SK-N-DZ (cell line): ENCODE measurements at regions not wholly inside any gene's neighbourhood (a gene's known extent, or its start where the extent isn't known, plus 50 kb on each side); places are given as distances from the start of the nearest gene placed in this dataset.
A peak's percentile ranks its signal among the peaks of the same experiment; 100 is the strongest.

Source experiments
- DNase-seq: peaks from one replicate; pipeline ENCODE4 v3.0.0-alpha.2; 2015; ENCODE audit warnings: low spot score

DNA sequence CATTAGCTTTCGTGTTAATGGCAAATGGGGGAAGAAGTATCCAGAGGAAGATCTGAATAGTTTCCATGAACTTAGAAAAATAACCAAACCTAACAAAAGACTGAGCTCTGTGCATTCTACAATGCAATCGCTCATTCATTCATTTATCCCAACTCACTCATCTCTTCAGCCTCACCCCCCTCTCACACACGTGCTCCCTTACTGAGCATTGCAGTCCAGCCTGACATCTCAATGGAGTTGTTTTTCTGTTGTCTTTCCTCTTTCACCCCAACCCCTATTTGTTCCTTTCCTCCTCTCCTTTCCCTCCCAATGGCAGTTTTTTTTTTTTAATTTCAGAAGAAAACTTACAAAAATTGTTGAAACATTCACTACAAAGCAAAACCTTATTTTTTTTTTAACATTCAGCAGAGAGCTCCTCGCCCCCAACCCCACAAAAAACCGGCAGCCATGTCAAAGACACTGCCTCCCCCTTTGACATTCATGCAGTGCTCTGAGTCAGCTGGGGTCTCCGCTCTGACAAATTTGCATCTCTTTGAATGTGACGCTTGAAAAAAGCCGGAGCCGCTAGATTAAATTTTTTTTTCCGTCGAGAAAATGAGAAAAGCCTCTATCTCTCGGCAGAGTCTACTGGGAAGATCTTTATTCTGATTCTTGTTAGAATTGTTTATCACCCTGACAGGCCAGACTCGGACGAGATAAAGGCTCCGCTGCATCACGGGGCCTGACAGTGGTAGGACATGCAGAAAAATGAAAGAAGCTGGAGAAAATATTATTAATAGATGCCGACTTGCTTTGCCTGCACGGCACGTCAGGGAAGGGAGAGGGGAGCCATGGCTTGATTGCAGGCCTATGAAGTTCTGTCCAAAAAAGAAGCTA, 775.6 kb downstream of the VRK1 start:
- DNase-seq: peak; percentile 1

GRCh38 chr14:97575677-97576076, 778.5 kb downstream of the VRK1 start:
- no peak for DNase-seq

DNA sequence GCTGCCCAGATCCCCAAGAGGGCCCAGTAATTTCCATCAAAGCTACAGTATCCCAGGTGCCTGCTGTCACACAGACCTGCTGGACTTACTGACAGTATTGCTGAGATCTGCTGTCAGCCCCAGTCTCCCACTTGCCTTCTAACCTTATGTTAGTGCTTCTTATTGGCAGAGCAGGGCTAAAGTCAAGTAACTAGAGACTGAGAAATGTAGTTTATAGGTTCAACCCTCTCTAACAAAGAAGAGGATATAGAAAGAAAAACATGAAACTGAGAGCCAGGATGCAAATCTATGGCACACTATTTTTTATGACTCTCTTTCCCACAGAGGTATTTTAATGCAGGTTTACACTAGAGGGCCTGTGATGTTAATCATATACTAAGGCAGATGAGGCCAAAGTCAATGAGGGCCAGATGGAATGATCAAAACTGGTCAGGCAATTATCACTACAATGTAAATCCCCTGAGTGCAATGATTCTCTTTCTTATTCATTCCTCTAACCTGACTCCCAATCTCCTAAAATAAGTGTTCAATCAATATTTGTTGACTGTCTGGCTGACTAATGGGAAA, 781.9 kb downstream of the VRK1 start:
- no peak for DNase-seq

DNA sequence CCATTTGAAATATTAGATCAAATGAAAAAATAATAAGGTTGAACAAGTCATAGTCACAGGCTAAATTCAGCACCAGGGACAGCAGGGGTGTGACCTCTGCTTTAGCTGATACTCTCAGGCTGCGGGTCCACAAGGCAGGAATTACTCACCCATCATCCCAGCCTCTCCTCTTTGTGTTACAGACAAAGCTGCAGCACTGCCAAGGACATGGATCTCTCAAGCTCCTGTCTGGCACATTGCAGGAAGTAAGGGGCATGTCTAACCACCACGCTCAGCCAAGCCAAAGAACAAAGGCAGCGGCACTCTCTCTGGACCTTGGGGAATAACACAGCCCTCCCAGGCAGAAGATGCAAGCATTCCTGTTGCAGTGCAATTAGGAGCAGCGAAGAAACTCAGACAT, 783.8 kb downstream of the VRK1 start:
- DNase-seq: no peak

DNA sequence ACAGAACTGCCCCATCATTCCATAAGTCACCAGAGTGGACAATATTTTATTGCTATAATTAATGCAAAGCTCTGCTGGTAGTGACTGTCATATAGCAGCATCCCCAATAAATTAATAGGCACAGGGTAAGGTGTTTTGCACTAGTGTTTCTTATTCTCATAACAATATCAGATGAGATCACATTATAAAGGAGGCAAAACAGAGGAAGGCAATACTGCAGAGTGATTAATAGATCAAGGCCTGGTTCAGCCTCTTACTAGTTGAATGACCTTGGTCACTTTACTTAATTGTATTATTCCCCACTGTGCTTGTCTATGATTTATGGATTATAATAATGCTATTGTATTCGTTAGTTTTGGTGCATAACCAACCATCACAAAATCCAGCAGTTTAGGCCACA, 784.8 kb downstream of the VRK1 start:
- DNase-seq: no peak

DNA sequence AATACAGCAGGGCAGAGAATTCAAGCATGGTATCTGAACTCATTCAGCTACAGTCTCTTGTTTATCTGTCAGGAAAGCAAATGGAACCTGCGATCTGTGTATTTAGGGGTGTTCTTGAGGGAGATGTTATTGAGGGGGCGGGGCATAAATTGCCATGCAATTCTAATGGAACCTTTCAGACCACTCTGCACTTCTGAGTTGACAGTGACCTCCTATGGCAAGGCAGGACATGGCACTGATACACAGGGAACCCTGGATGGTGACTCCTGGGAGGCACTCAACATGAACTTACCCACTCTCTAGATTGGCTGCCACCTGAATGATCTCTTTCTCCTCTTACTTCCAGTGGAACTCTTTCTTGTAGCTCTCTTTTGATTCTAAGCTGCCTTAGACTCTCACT, 787.3 kb downstream of the VRK1 start:
- no peak for DNase-seq

DNA sequence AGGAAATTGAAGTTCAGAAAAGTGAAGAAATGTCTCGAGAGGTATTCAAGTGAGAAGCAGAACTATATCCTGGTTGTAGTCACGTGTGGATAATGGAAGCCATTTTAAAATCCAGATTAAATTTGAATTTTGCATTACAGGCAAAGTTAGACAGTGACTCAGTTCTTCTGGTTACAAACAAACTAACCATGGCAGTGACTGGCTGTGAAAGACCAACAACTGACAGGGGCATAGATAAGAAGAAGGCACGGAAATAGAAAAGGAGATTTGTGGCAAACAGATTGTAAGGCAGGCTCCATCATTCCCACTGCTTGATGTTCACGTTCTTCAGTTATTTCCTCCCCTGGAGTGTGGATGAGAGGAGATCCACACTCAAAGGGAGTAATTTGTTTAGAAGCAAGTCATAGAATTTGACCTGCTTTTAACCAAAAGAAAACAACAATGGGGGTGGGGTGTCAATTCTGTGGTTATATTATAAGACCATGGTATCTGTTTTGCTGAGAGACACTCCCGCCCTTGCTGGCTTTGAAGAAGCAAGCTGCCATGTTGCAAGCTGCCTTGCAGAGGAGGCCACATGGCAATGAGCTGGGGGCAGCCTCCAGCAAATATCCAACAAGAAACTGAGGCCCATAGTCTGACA, 795.3 kb downstream of the VRK1 start:
- DNase-seq: no peak

- DNase-seq: no peak
Observed at GRCh38 chr14:97594306-97594705, 797.1 kb downstream of the VRK1 start.

GRCh38 chr14:97602438-97603117, 805.4 kb downstream of the VRK1 start:
- no peak for DNase-seq

DNA sequence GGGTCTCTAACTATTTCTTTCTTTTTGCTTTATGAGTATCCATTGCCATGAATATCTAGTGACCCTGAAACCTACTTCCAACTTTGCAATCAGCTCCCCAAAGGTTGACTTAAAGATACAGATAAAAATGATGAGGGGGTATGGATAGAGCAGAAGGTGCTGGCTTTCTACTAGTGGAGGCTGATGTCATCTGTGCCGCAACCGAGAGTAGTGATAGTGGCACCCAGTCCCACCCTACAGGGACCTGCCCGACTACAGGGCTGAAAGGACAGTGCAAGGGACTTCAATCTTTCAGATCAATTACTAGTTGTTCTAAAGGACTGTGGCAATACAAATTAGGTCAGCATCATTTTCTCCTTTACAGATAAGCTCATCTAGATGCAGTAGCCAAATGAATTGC, 806.0 kb downstream of the VRK1 start:
- no peak for DNase-seq

DNA sequence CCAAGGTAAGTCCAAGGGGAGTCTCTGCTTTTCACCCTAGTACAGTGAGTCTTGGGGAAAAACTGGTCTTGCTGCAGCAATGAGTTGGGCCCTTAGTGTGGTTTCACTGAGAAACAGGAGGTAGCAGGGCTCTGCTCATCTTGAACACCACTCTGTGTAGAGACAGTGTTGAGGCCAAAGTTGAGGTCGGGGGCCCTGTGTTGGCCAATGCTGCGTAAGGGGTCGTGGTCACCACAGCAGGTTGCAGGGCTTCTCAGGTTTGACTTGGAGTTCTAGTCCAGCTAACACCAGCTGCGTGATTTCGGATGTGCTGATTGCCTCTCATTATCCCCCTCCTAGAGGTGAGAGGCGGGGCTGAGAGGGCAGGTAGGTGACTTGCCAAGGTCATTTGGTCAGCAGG, 807.5 kb downstream of the VRK1 start:
- DNase-seq: no peak

DNA sequence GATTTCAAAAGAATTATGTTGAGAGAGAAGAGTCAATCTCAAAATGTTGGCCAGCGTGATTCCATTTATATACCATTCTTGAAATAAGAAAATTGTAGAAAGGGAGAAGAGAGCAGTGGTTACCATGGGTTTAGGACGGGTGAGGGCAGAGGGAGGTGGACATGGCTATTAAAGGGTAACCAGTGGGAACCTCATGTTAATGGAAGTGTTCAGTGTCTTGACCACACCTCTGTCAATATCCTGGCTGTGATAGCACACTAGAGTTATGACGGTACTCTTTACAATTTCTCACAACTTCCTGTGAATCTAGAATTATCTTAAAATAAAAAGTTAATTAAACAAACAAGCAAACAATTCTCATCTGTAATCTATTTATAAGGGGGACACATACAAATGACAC, 821.2 kb downstream of the VRK1 start:
- no peak for DNase-seq

- DNase-seq: no peak
Observed at GRCh38 chr14:97618917-97619690, 821.9 kb downstream of the VRK1 start.

DNA sequence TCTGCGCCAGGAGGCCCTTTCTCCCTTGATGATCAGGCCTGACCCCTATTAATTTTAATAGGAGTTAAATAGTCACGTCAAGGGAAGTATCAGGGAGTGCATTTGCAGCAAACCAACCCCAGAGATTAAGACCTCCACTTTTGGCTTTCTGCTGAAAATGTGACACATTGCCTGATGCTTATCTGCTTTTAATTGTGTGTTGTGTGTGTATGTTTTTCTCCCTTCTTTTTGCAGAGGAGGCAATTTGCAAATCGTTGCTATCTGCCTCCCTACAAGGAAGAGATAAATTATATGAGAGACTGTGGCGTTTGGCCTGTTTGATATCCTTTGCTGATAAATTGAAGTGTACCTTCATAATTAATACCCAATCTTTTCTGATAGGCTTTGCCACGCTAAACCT, 822.9 kb downstream of the VRK1 start:
- DNase-seq: no peak

- no peak for DNase-seq
Observed at GRCh38 chr14:97624985-97625384, 827.8 kb downstream of the VRK1 start.

DNA sequence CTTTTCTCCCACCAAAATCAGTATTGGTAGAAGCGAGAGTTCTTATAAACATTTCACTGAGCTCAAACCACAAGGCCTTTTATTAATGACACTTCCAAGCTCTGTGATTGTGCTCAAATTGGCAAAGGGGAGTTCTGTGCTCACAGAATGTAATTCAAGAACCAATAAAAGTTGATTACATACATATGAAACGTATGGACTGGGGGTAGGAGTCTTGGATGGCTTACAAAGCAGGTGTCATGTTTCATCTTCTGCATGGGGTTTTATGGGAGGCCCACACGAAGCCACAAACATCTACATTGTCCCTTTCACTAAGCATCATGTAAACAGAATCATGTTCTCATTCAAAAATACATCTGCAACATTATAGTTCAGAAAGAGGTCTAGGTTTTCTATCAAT, 828.3 kb downstream of the VRK1 start:
- no peak for DNase-seq

DNA sequence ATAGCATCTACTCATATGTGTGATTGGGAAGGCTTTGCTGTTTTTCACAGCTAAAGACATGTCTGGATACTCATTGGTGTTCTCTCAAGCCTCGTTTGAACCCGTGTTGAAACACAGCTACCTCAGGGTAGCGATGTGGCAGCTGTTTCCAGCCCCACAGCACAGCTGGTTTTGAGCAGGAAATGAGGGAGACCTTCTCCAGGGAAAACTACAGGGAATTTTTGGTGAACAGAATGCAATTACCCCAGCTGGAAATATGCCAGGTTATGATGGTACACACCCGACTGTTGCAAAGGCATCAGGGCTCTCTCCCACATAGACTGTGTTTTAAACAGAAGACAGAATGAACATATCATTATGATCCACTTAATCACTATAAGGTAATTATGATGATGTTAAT, 828.9 kb downstream of the VRK1 start:
- DNase-seq: no peak

DNA sequence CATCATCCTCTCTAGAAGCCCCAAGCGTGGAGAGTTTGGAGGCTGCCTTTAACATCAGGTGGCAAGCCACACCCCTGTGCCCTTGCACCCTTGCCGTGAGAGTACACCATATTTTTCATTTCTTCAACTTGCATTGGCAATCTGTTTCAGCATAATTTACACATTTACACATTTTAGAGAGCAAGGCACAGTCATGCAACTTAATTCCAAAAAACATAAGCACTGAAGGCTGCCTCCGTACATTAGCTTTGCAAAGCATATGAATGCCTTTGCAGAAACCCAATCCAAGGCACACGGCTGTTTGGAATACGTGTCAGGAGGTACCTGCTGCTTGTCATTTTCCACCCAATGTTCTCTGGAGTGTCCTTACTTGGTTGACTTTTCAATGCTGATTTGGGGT, 833.1 kb downstream of the VRK1 start:
- no peak for DNase-seq

DNA sequence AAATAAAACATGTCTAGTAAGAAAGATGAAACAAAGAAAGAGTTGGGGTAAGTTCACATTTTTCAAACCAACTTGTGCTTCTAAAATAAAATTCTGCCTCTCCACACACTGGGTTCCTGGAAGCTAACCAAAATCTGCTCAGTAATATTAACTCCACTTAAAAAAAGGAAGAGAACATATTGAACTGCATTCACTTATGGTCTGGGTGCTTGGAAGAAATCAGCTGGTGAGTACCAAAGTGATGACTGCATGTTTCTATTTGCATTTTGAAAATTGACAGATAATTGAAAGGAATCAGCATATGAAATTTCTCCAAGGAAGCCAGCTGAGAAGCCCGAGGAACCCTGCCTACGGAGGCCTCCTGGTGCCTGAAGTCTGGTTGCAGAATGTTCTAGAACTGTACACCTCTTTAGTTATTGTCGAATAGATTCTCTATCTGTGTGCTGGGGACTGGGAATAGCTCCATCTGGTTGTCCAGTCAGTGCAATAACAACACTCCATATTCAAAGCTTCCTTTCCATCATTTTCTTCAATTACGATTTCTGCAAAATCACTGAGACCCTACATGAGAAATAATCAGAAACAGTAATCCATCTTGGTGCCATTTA, 836.1 kb downstream of the VRK1 start:
- DNase-seq: no peak

DNA sequence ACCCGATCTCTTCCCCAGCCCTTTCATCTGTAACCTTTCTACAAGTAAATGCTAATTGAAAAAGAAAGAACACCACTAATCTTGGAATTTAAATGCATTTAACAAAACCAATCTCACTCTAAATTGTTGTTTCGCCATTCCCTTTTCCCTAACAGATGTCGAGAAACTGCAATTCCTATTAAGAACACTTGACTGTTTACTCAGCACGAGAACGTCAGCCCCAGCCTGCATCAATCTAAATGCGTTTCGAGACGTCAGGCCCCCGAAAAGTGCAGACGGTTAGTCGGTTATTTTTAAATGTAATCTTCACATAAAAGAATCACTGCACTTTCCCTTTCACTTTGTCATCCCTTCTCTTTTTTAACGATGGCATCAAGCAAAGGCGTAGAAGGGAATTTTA, 837.6 kb downstream of the VRK1 start:
- peak; percentile 68 for DNase-seq

DNA sequence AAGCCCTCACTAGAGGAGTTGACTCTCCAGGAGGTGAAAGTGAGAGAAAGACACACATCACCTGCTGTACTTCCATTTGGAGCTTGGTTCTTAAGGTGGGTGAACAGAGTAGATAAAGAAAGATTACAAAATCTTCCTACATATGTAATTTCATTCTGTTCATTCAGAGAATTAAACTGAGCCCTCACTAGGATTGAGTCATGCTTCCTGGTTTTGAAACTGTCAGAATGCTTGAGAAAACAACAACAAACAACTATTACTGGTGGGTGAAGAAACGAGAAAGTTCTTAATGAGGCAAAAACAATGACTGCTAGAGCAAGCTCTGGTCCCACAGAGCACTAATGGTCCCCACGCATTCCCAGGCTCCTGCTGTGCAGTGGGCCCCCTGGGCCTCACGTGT, 841.7 kb downstream of the VRK1 start:
- no peak for DNase-seq
